Naive thymus-derived CD4-positive, alpha-beta T cell (primary cell): ENCODE measurements at regions not wholly inside any gene's neighbourhood (a gene's known extent, or its start where the extent isn't known, plus 50 kb on each side); places are given as distances from the start of the nearest gene placed in this dataset.
"Not testable (repeated sequence)": the region's sequence is repeated elsewhere in the genome, so short reads cannot be mapped to it uniquely, and the experiment has no call there.

Source experiments
- ATAC-seq: fragments of 150-1000 bp; cut with Tn5 transposase; 2 replicates; pipeline ENCODE4 v1.10.0; 2021; ENCODE audit warnings: mild to moderate bottlenecking, moderate library complexity
- CTCF ChIA-PET: fragments of 350-600 bp; sonication (Branson Sonifier 250); formaldehyde crosslinking; loops from one replicate; lab custom pipeline; 2021; ENCODE audit warnings: antibody characterized with exemption; lab: Charles Lee
- POLR2A ChIA-PET: fragments of 350-600 bp; sonication (Branson Sonifier 250); formaldehyde crosslinking; loops from one replicate; lab custom pipeline; 2021; ENCODE audit warnings: antibody characterized with exemption, inconsistent platforms; lab: Charles Lee
- DNase-seq, 9 donors: peaks; one replicate each; pipeline versions ENCODE4 v3.0.0 to v3.0.0-alpha.2; 2020 to 2022; ENCODE audit warnings: mixed read lengths in 1 of 9
- H3K27ac ChIP-seq: one replicate; pipeline ENCODE4 v1.7.0; 2013; ENCODE audit warnings: mild to moderate bottlenecking, low read depth, low read length, moderate library complexity
- H3K27me3 ChIP-seq, 2 donors: one replicate each; pipeline ENCODE4 v1.7.0; 2013; ENCODE audit warnings: low read length in 2 of 2, mild to moderate bottlenecking in 2 of 2, moderate library complexity in 2 of 2; ENCODE audit not compliant: control insufficient read depth in 2 of 2, insufficient read depth in 2 of 2
- H3K36me3 ChIP-seq, 3 experiments: 1 replicate in 2 of 3; 2 replicates in 1 of 3; pipeline ENCODE4 v1.7.0; 2013; ENCODE audit warnings: low read length in 3 of 3, mild to moderate bottlenecking in 3 of 3, moderate library complexity in 1 of 3; ENCODE audit not compliant: insufficient read depth in 3 of 3, control insufficient read depth in 2 of 3
- H3K4me1 ChIP-seq, 2 donors: one replicate each; pipeline ENCODE4 v1.7.0; 2013; ENCODE audit warnings: low read length in 2 of 2, mild to moderate bottlenecking in 2 of 2, moderate library complexity in 1 of 2; ENCODE audit not compliant: control insufficient read depth in 2 of 2, insufficient read depth in 2 of 2
- H3K4me3 ChIP-seq: 2 replicates; pipeline ENCODE4 v1.7.0; 2013; ENCODE audit warnings: mild to moderate bottlenecking, low read length
- H3K9me3 ChIP-seq, 3 experiments: 1 replicate in 2 of 3; 2 replicates in 1 of 3; pipeline ENCODE4 v1.7.0; 2013; ENCODE audit warnings: low read length in 3 of 3; ENCODE audit not compliant: control insufficient read depth in 2 of 3
- H3K27ac Mint-ChIP-seq, 9 donors: one replicate each; pipeline ENCODE4 v1.8.0; 2020 to 2022; ENCODE audit warnings: mixed read lengths in 9 of 9, mild to moderate bottlenecking in 8 of 9, moderate library complexity in 5 of 9, inconsistent platforms in 2 of 9
- H3K27me3 Mint-ChIP-seq, 5 donors: one replicate each; pipeline ENCODE4 v1.8.0; 2021 to 2022; ENCODE audit warnings: mixed read lengths in 5 of 5, mild to moderate bottlenecking in 1 of 5
- H3K36me3 Mint-ChIP-seq, 5 donors: one replicate each; pipeline ENCODE4 v1.8.0; 2020 to 2022; ENCODE audit warnings: mixed read lengths in 5 of 5, mild to moderate bottlenecking in 3 of 5, inconsistent platforms in 1 of 5
- H3K4me1 Mint-ChIP-seq, 7 donors: one replicate each; pipeline ENCODE4 v1.8.0; 2020 to 2022; ENCODE audit warnings: mixed read lengths in 7 of 7, mild to moderate bottlenecking in 3 of 7, inconsistent platforms in 1 of 7
- H3K4me3 Mint-ChIP-seq, 10 donors: one replicate each; pipeline ENCODE4 v1.8.0; 2020 to 2022; ENCODE audit warnings: mild to moderate bottlenecking in 10 of 10, mixed read lengths in 10 of 10, moderate library complexity in 6 of 10, inconsistent platforms in 2 of 10
- H3K9me3 Mint-ChIP-seq, 11 donors: one replicate each; pipeline ENCODE4 v1.8.0; 2020 to 2022; ENCODE audit warnings: mixed read lengths in 11 of 11, mild to moderate bottlenecking in 4 of 11, inconsistent platforms in 1 of 11, moderate library complexity in 1 of 11
- intact Hi-C, 2 donors: fragments of 100-400 bp; cut with micrococcal nuclease; formaldehyde crosslinking; loops; one replicate each; pipeline ENCODE4 v1.15.1; 2023

DNA sequence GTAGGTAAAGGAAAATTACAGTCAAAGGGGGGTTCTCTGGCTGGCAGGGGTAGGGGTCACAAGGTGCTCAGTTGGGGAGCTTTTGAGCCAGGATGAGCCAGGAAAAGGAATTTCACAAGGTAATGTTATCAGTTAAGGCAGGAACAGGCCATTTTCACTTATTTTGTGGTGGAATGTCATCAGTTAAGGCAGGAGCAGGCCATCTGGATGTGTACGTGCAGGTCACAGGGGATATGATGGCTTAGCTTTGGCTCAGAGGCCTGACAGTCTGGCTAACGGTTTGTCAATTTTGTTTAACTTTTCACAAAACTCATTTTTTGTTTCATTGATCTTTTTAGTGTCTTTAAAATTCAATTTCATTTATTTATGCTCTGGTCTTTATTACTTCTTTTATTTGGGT lies 1623.8 kb upstream of the DDX18 start:
- POLR2A ChIA-PET, CTCF ChIA-PET, DNase-seq: not testable (repeated sequence)

DNA sequence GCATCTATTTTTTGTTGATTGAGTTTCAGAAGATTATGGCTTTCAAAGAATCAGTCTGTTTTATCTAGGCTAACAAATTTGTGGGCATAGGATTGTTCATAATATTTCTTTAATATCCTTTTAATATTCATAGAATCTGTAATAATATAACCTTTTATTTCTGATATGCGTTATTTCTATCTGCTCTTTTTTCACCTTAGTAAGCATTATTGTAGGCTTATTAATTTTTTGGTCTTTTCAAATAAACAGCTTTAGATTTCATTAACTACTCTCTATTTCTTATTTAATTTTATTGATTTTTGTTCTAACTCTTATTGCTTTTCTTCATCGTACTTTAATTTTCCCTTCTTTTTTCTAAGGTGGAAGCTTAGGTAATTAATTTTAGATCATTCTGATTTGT lies 1614.4 kb upstream of the DDX18 start:
- Mint-ChIP-seq H3K4me3 (no peak overlapping the region), H3K4me1 (peaks cover 0 to 2% (median 0%) of the 10 kb centered on the region in 7 donors), H3K9me3 (peaks cover 0 to 24% (median 15%) of the 10 kb centered on the region in 11 donors), H3K27me3 (no peaks in the 10 kb centered on the region), H3K36me3 (no peaks in the 10 kb centered on the region), H3K27ac (no peak overlapping the region)
- Histone ChIP-seq H3K9me3 (no peaks in the 10 kb centered on the region), H3K27ac (no peak overlapping the region), H3K4me1 (no peaks in the 10 kb centered on the region), H3K36me3 (no peaks in the 10 kb centered on the region), H3K4me3 (no peak overlapping the region), H3K27me3 (no peaks in the 10 kb centered on the region)
- no peak for DNase-seq
- intact Hi-C loops, result no loop called here
- POLR2A ChIA-PET, result no interaction called here
- CTCF ChIA-PET, result no interaction called here
- ATAC-seq, result no peak

More for the DNA sequence above, 1623.8 kb upstream of the DDX18 start:
- H3K9me3 ChIP-seq, result peaks cover 0 to 11% (median 0%) of the 10 kb centered on the region in 3 experiments
- H3K36me3 ChIP-seq, H3K27me3 Mint-ChIP-seq, H3K4me1 Mint-ChIP-seq, intact Hi-C loops, H3K4me3 ChIP-seq, H3K4me3 Mint-ChIP-seq, H3K27ac Mint-ChIP-seq, H3K27me3 ChIP-seq, ATAC-seq, H3K4me1 ChIP-seq, H3K36me3 Mint-ChIP-seq, H3K27ac ChIP-seq: not testable (repeated sequence)
- peaks cover 14 to 63% (median 28%) of the 10 kb centered on the region in 11 donors for H3K9me3 Mint-ChIP-seq

DNA sequence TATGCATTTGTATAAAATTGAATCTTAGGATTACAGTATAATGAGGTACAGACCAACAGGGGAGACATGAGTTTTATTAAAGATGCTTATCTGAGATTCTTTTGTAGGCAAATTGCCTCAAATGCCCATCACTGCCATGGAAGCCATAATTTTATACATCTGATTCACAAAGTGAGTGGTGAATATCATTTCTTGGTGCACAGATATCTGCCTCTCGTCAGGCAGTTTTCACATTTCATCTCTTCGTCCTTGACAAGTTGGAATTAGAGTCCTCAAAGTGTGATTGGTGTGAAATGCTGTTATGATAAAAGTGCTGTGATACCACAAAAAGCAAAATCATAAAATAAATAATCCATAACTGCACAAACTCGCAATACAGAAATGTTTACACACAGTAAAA lies 1602.8 kb upstream of the DDX18 start:
- intact Hi-C loops, result no loop called here
- Histone ChIP-seq H3K36me3 (no peaks in the 10 kb centered on the region), H3K27ac (no peak overlapping the region), H3K4me1 (no peaks in the 10 kb centered on the region), H3K4me3 (no peak overlapping the region), H3K9me3 (no peaks in the 10 kb centered on the region), H3K27me3 (no peaks in the 10 kb centered on the region)
- CTCF ChIA-PET, result no interaction called here
- no peak overlapping the region for H3K27ac Mint-ChIP-seq
- POLR2A ChIA-PET, result no interaction called here
- H3K4me3 Mint-ChIP-seq, result no peak overlapping the region
- no peaks in the 10 kb centered on the region for H3K27me3 Mint-ChIP-seq
- no peak for DNase-seq
- H3K36me3 Mint-ChIP-seq, result no peaks in the 10 kb centered on the region
- no peaks in the 10 kb centered on the region for H3K4me1 Mint-ChIP-seq
- peaks cover 0 to 40% (median 5%) of the 10 kb centered on the region in 11 donors for H3K9me3 Mint-ChIP-seq
- no peak for ATAC-seq

GRCh38 chr2:116222793-116223192 lies 1591.7 kb upstream of the DDX18 start:
- DNase-seq (no peak), ATAC-seq (no peak)
- intact Hi-C loops, result no loop called here
- CTCF ChIA-PET, result no interaction called here
- Histone ChIP-seq H3K36me3 (no peaks in the 10 kb centered on the region), H3K27me3 (no peaks in the 10 kb centered on the region), H3K27ac (no peak overlapping the region), H3K9me3 (peaks cover 0 to 7% (median 0%) of the 10 kb centered on the region in 3 experiments), H3K4me1 (no peaks in the 10 kb centered on the region), H3K4me3 (no peak overlapping the region)
- POLR2A ChIA-PET, result no interaction called here
- Mint-ChIP-seq H3K4me1 (no peaks in the 10 kb centered on the region), H3K9me3 (peaks cover 0 to 29% (median 4%) of the 10 kb centered on the region in 11 donors), H3K36me3 (no peaks in the 10 kb centered on the region), H3K4me3 (no peak overlapping the region), H3K27ac (no peak overlapping the region), H3K27me3 (no peaks in the 10 kb centered on the region)

DNA sequence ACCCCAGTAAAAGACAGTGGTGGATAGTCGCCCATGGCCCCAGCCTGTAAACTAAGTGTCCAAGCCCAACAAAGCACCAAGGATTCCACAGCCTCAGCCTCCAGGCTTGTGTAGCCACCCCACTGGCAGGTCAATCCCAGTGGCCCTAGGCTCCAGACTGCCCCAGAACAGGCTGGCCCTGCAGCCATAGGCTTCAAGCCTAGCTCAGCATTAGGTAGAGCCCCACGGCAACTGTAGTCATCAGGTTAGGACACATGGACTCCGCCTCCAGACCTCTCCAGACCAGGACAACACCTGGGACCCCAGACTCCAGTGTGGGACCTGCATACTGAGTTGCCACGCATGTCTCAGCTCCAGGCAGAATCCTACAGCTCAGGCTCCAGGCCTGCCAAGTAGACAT lies 1590.6 kb upstream of the DDX18 start:
- intact Hi-C loops, result loop anchor here in 1 of 2 donors (1.0 kb wide), 1 partner anchor 8 kb away; no protein-coding TSS in a partner anchor

GRCh38 chr2:116224610-116225009 lies 1589.9 kb upstream of the DDX18 start:
- H3K36me3 Mint-ChIP-seq, result no peaks in the 10 kb centered on the region
- ChIA-PET POLR2A (no interaction called here), CTCF (no interaction called here)
- no peaks in the 10 kb centered on the region for H3K4me1 Mint-ChIP-seq
- no peaks in the 10 kb centered on the region for H3K27me3 Mint-ChIP-seq
- H3K9me3 Mint-ChIP-seq, result peaks cover 2 to 43% (median 12%) of the 10 kb centered on the region in 11 donors
- Histone ChIP-seq H3K27me3 (no peaks in the 10 kb centered on the region), H3K36me3 (no peaks in the 10 kb centered on the region), H3K27ac (no peak overlapping the region), H3K4me1 (no peaks in the 10 kb centered on the region), H3K9me3 (peaks cover 0 to 7% (median 0%) of the 10 kb centered on the region in 3 experiments), H3K4me3 (no peak overlapping the region)
- ATAC-seq, result no peak
- H3K4me3 Mint-ChIP-seq, result no peak overlapping the region
- no peak for DNase-seq
- H3K27ac Mint-ChIP-seq, result no peak overlapping the region
- intact Hi-C loops, result loop anchor here in 1 of 2 donors (1.0 kb wide), 1 partner anchor 8 kb away; no protein-coding TSS in a partner anchor

More for the DNA sequence above, 1590.6 kb upstream of the DDX18 start:
- ATAC-seq, result no peak
- ChIA-PET CTCF (no interaction called here), POLR2A (no interaction called here)
- Mint-ChIP-seq H3K9me3 (peaks cover 0 to 38% (median 9%) of the 10 kb centered on the region in 11 donors), H3K4me3 (no peak overlapping the region), H3K36me3 (no peaks in the 10 kb centered on the region), H3K4me1 (no peaks in the 10 kb centered on the region), H3K27ac (no peak overlapping the region), H3K27me3 (no peaks in the 10 kb centered on the region)
- Histone ChIP-seq H3K9me3 (peaks cover 0 to 7% (median 0%) of the 10 kb centered on the region in 3 experiments), H3K27me3 (no peaks in the 10 kb centered on the region), H3K4me1 (no peaks in the 10 kb centered on the region), H3K36me3 (no peaks in the 10 kb centered on the region), H3K4me3 (no peak overlapping the region), H3K27ac (no peak overlapping the region)
- no peak for DNase-seq

- no peak for DNase-seq
- Histone ChIP-seq H3K36me3 (no peaks in the 10 kb centered on the region), H3K4me1 (no peaks in the 10 kb centered on the region), H3K27me3 (no peaks in the 10 kb centered on the region), H3K27ac (no peak overlapping the region), H3K9me3 (no peaks in the 10 kb centered on the region), H3K4me3 (no peak overlapping the region)
- ChIA-PET POLR2A (no interaction called here), CTCF (no interaction called here)
- intact Hi-C loops, result no loop called here
- no peaks in the 10 kb centered on the region for H3K36me3 Mint-ChIP-seq
- H3K9me3 Mint-ChIP-seq, result peaks cover 0 to 27% (median 11%) of the 10 kb centered on the region in 11 donors
- no peak for ATAC-seq
- H3K27ac Mint-ChIP-seq, result no peak overlapping the region
- H3K27me3 Mint-ChIP-seq, result no peaks in the 10 kb centered on the region
- H3K4me1 Mint-ChIP-seq, result no peaks in the 10 kb centered on the region
- H3K4me3 Mint-ChIP-seq, result no peak overlapping the region
Observed at GRCh38 chr2:116238511-116238910, 1576.0 kb upstream of the DDX18 start.
